IMR-90 (cell line): ENCODE measurements at regions not wholly inside any gene's neighbourhood (a gene's known extent, or its start where the extent isn't known, plus 50 kb on each side); places are given as distances from the start of the nearest gene placed in this dataset.

Experiments
- ATAC-seq: fragments of 200-7000 bp; cut with Tn5 transposase; 2 replicates; pipeline ENCODE4 v1.9.1; 2020; ENCODE audit warnings: low read depth, mild to moderate bottlenecking, moderate library complexity
- BruUV-seq: library from RNA; stranded (reverse); fragments of 400-500 nt; replicated peaks from 2 replicates; lab custom pipeline; 2021; lab: Mats Ljungman, UMichigan
- CTCF ChIA-PET: fragments of 300-600 bp; formaldehyde crosslinking; extraction: SDS; loops from one replicate; lab custom pipeline; 2021; ENCODE audit warnings: antibody characterized with exemption; lab: Yijun Ruan, JAX
- POLR2A ChIA-PET: fragments of 300-600 bp; sonication (Branson Sonifier 250); formaldehyde crosslinking; loops from one replicate; lab custom pipeline; 2022; ENCODE audit warnings: antibody characterized with exemption; ENCODE audit not compliant: unreplicated experiment; lab: Charles Lee
- DNase-seq: peaks from one replicate; pipeline ENCODE4 v3.0.0; 2013
- H2AFZ ChIP-seq: replicated peaks from 2 replicates; pipeline ENCODE3; 2013; ENCODE audit warnings: low read length, mild to moderate bottlenecking; ENCODE audit not compliant: poor library complexity
- H2AK5ac ChIP-seq: 2 replicates; pipeline ENCODE4 v1.6.1; 2013; ENCODE audit warnings: low read depth, low read length, inconsistent platforms
- H2AK9ac ChIP-seq: replicated peaks from 2 replicates; pipeline ENCODE3; 2013; ENCODE audit warnings: mild to moderate bottlenecking, low read depth, low read length, moderate library complexity; ENCODE audit not compliant: poor library complexity
- H2BK120ac ChIP-seq: 2 replicates; pipeline ENCODE4 v1.6.1; 2013; ENCODE audit warnings: low read depth, low read length, inconsistent platforms
- H2BK15ac ChIP-seq: 3 replicates; pipeline ENCODE4 v1.6.1; 2013; ENCODE audit warnings: low read depth, low read length, inconsistent platforms
- H2BK20ac ChIP-seq: 2 replicates; pipeline ENCODE4 v1.6.1; 2013; ENCODE audit warnings: low read depth, mild to moderate bottlenecking, inconsistent platforms, low read length, moderate library complexity
- H2BK5ac ChIP-seq: 2 replicates; pipeline ENCODE4 v1.6.1; 2013; ENCODE audit warnings: mild to moderate bottlenecking, low read depth, low read length, inconsistent platforms; ENCODE audit not compliant: poor library complexity, severe bottlenecking
- H3K14ac ChIP-seq: replicated peaks from 2 replicates; pipeline ENCODE4 v1.6.1; 2013; ENCODE audit warnings: low read depth, low read length, inconsistent platforms
- H3K18ac ChIP-seq: 2 replicates; pipeline ENCODE4 v1.6.1; 2013; ENCODE audit warnings: low read depth, low read length, control low read depth
- H3K23ac ChIP-seq: 2 replicates; pipeline ENCODE4 v1.6.1; 2013; ENCODE audit warnings: low read depth, low read length, inconsistent platforms
- H3K27ac ChIP-seq: 2 replicates; pipeline ENCODE4 v1.5.1; 2013; ENCODE audit warnings: mild to moderate bottlenecking, control low read depth, low read length; ENCODE audit not compliant: insufficient read depth
- H3K27me3 ChIP-seq: 2 replicates; pipeline ENCODE4 v1.6.1; 2013; ENCODE audit warnings: low read length; ENCODE audit not compliant: control insufficient read depth, insufficient read depth
- H3K36me3 ChIP-seq: 2 replicates; pipeline ENCODE4 v1.6.1; 2013; ENCODE audit warnings: low read length, mixed read lengths; ENCODE audit not compliant: control insufficient read depth, insufficient read depth
- H3K4ac ChIP-seq: 2 replicates; pipeline ENCODE4 v1.6.1; 2013; ENCODE audit warnings: low read depth, low read length, inconsistent platforms
- H3K4me1 ChIP-seq: 2 replicates; pipeline ENCODE4 v1.6.1; 2013; ENCODE audit warnings: low read length, mixed read lengths; ENCODE audit not compliant: control insufficient read depth, insufficient read depth
- H3K4me2 ChIP-seq: 2 replicates; pipeline ENCODE4 v1.6.1; 2013; ENCODE audit warnings: low read depth, mild to moderate bottlenecking, control low read depth, low read length, moderate library complexity
- H3K4me3 ChIP-seq: 2 replicates; pipeline ENCODE4 v1.5.1; 2013; ENCODE audit warnings: low read depth, mild to moderate bottlenecking, control low read depth, low read length, moderate library complexity; ENCODE audit not compliant: insufficient read depth
- H3K56ac ChIP-seq: 2 replicates; pipeline ENCODE4 v1.6.1; 2013; ENCODE audit warnings: low read length, inconsistent platforms; ENCODE audit not compliant: insufficient read depth; ENCODE audit errors: extremely low read depth
- H3K79me1 ChIP-seq, 2 experiments: 2 replicates each; pipeline ENCODE4 v1.6.1; 2013; ENCODE audit warnings: low read length in 2 of 2, inconsistent platforms in 1 of 2, low read depth in 1 of 2
- H3K9ac ChIP-seq: 2 replicates; pipeline ENCODE4 v1.6.1; 2013; ENCODE audit warnings: low read depth, low read length, control low read depth
- H3K9me1 ChIP-seq: 2 replicates; pipeline ENCODE4 v1.6.1; 2013; ENCODE audit warnings: low read length, inconsistent platforms; ENCODE audit not compliant: insufficient read depth
- H3K9me3 ChIP-seq: 2 replicates; pipeline ENCODE4 v1.6.1; 2013; ENCODE audit warnings: low read length; ENCODE audit not compliant: control insufficient read depth, insufficient read depth
- H4K20me1 ChIP-seq: 2 replicates; pipeline ENCODE4 v1.6.1; 2013; ENCODE audit warnings: low read length, inconsistent platforms; ENCODE audit not compliant: insufficient read depth
- H4K5ac ChIP-seq: 2 replicates; pipeline ENCODE4 v1.6.1; 2013; ENCODE audit warnings: mild to moderate bottlenecking, low read depth, low read length, control low read depth
- H4K8ac ChIP-seq, 2 experiments: 2 replicates each; pipeline ENCODE4 v1.6.1; 2013; ENCODE audit warnings: low read depth in 2 of 2, low read length in 2 of 2, control low read depth in 1 of 2, inconsistent platforms in 1 of 2
- H4K91ac ChIP-seq: 2 replicates; pipeline ENCODE4 v1.6.1; 2013; ENCODE audit warnings: low read depth, low read length, inconsistent platforms; ENCODE audit not compliant: insufficient read depth
- BHLHE40 ChIP-seq: fragments of 150-350 bp; IDR thresholded peaks from 2 replicates; pipeline ENCODE4 v1.6.1; 2016; ENCODE audit warnings: mild to moderate bottlenecking, low read depth, low read length
- CEBPB ChIP-seq: IDR thresholded peaks from 2 replicates; pipeline ENCODE4 v1.6.1; 2012; ENCODE audit warnings: low read depth, low read length, improper control_type of control experiment
- CHD1 ChIP-seq: IDR thresholded peaks from 2 replicates; pipeline ENCODE4 v1.6.1; 2012; ENCODE audit warnings: low read depth, low read length, improper control_type of control experiment
- CTCF ChIP-seq: conservative IDR thresholded peaks from 2 replicates; pipeline ENCODE4 v1.5.1; 2012; ENCODE audit warnings: mild to moderate bottlenecking, low read depth, low read length, improper control_type of control experiment
- ELK1 ChIP-seq: fragments of 150-350 bp; IDR thresholded peaks from 2 replicates; pipeline ENCODE4 v1.6.1; 2016; ENCODE audit warnings: low read depth, mild to moderate bottlenecking, low read length, moderate library complexity, borderline replicate concordance
- FOS ChIP-seq: fragments of 150-350 bp; IDR thresholded peaks from 2 replicates; pipeline ENCODE4 v1.6.1; 2016; ENCODE audit warnings: low read depth, low read length
- MAFK ChIP-seq: IDR thresholded peaks from 2 replicates; pipeline ENCODE4 v1.6.1; 2012; ENCODE audit warnings: low read depth, low read length, improper control_type of control experiment
- MAZ ChIP-seq: IDR thresholded peaks from 2 replicates; pipeline ENCODE4 v1.6.1; 2012; ENCODE audit warnings: low read depth, mild to moderate bottlenecking, low read length, improper control_type of control experiment, moderate library complexity, borderline replicate concordance
- MXI1 ChIP-seq: IDR thresholded peaks from 2 replicates; pipeline ENCODE4 v1.6.1; 2012; ENCODE audit warnings: low read depth, mild to moderate bottlenecking, low read length, moderate library complexity, borderline replicate concordance
- POLR2A ChIP-seq: IDR thresholded peaks from 2 replicates; pipeline ENCODE4 v1.6.1; 2012; ENCODE audit warnings: mild to moderate bottlenecking, low read depth, low read length
- RAD21 ChIP-seq: IDR thresholded peaks from 2 replicates; pipeline ENCODE4 v1.6.1; 2012; ENCODE audit warnings: low read length, improper control_type of control experiment
- RCOR1 ChIP-seq: IDR thresholded peaks from 2 replicates; pipeline ENCODE4 v1.6.1; 2012; ENCODE audit warnings: mild to moderate bottlenecking, low read length, improper control_type of control experiment; ENCODE audit not compliant: insufficient replicate concordance
- RFX5 ChIP-seq: IDR thresholded peaks from 2 replicates; pipeline ENCODE4 v1.8.0; 2012; ENCODE audit warnings: low read depth, mild to moderate bottlenecking, low read length, moderate library complexity
- USF2 ChIP-seq: fragments of 150-350 bp; IDR thresholded peaks from 2 replicates; pipeline ENCODE4 v1.6.1; 2017; ENCODE audit warnings: mild to moderate bottlenecking, antibody characterized with exemption, low read length, low read depth
- WGBS, 2 experiments: methylation state at CpG; one replicate each; pipeline versions ENCODE4 v1.1.5 to v1.1.7; 2013; ENCODE audit warnings: missing lambda C conversion rate in 2 of 2; ENCODE audit not compliant: insufficient read length in 1 of 2; ENCODE audit errors: extremely low coverage in 2 of 2; 5-methylcytosine and 5-hydroxymethylcytosine counted together
- dilution Hi-C: fragments of 300-500 bp; cut with HindIII; formaldehyde crosslinking; loops from one replicate; pipeline ENCODE4 v1.14.3; 2018; ENCODE audit warnings: low sequenced_read_pairs; ENCODE audit not compliant: unreplicated experiment
- in situ Hi-C: fragments of 300-500 bp; cut with MboI; formaldehyde crosslinking; loops from 3 replicates; pipeline ENCODE4 v1.14.3; 2019; ENCODE audit warnings: low sequenced_read_pairs, inconsistent platforms, mixed read lengths
- intact Hi-C: fragments of 100-400 bp; cut with micrococcal nuclease; formaldehyde crosslinking; loops from 2 replicates; pipeline ENCODE4 v1.10.0; 2022

GRCh38 chr5:39539470-39539869 is 114.7 kb upstream of the DAB2 start:
- BruUV-seq = no TSS peak
- ATAC-seq (no peak), DNase-seq (no peak)
- Histone ChIP-seq H4K5ac (no peak overlapping the region), H3K4me3 (no peak overlapping the region), H2BK5ac (no peak overlapping the region), H3K4ac (no peak overlapping the region), H3K9me1 (no peaks in the 10 kb centered on the region), H2BK120ac (no peak overlapping the region), H3K79me1 (no peaks in the 10 kb centered on the region), H3K36me3 (no peaks in the 10 kb centered on the region), H3K4me2 (no peak overlapping the region), H3K9ac (no peak overlapping the region), H3K18ac (no peak overlapping the region), H3K27ac (no peak overlapping the region), H4K20me1 (no peaks in the 10 kb centered on the region), H3K4me1 (no peaks in the 10 kb centered on the region; the same call in 1 of the 2 replicates), H2AFZ (no peak overlapping the region), H2BK20ac (no peak overlapping the region), H3K14ac (no peak overlapping the region), H3K23ac (no peak overlapping the region), H3K56ac (no peak overlapping the region), H2BK15ac (no peak overlapping the region), H4K91ac (no peak overlapping the region), H2AK9ac (no peak overlapping the region), H3K27me3 (no peaks in the 10 kb centered on the region), H2AK5ac (no peak overlapping the region), H3K9me3 (no peaks in the 10 kb centered on the region), H4K8ac (no peak overlapping the region)
- WGBS, 2 experiments = no CpG with 5 or more reads among the region's 3 CpGs
- dilution Hi-C loops = no loop called here
- in situ Hi-C loops = no loop called here
- ChIA-PET POLR2A (no interaction called here), CTCF (no interaction called here)
- intact Hi-C loops = no loop called here
- TF ChIP-seq RCOR1 (no peak), BHLHE40 (no peak), MAFK (no peak), CHD1 (no peak), CEBPB (no peak), ELK1 (no peak), RAD21 (no peak), USF2 (no peak), MXI1 (no peak), CTCF (no peak), MAZ (no peak), FOS (no peak), POLR2A (no peak), RFX5 (no peak)
